GM18505 (cell line): ENCODE measurements at regions not wholly inside any gene's neighbourhood (a gene's known extent, or its start where the extent isn't known, plus 50 kb on each side); places are given as distances from the start of the nearest gene placed in this dataset.

Experiments used
- ATAC-seq: cut with Tn5 transposase; IDR thresholded peaks from one replicate; pipeline ENCODE4 v1.9.1; 2021; ENCODE audit not compliant: unreplicated experiment
- POLR2A ChIP-seq: IDR thresholded peaks from 4 replicates; pipeline ENCODE4 v1.6.1; 2011; ENCODE audit warnings: borderline replicate concordance; ENCODE audit not compliant: insufficient read depth, insufficient read length; ENCODE audit errors: extremely low read depth

DNA sequence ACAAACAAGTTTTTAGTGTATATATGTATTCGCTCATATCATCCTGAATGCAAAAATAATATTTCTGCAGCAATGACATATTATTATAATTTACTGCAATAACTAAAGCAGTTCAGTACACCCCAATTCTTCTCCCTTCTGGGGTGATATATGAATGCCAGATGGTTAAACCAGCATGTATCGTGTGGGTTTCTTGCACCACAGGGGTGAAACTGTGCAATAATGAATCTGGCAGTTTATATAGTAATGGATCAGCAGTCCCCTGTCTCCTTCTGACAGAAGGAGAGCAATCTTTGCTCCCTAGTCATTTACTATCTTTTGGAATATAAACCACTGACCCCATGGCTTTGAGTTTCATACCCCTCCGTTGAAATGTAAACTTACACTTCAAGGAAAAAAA, 228.6 kb upstream of the KLHL1 start:
- no peak for ATAC-seq
- TF ChIP-seq POLR2A, result no peak

DNA sequence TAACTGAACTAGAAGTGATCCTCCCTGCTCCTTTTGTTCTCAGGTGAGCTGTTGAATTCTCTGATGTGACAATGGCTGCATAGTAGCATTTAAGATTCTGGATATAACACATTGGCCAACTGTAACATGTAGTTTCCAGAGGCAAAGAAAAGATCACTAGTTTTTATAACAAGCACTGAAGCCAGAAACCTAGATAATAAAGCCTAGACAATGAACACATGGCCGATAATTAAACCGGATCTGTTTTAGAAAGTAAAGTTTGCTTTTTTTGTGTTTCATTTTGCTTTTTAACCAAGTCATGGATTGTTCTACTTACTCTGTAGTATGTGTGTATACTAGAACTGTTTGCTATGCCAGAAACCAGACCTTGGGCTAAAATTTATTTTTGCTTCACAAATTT, 225.5 kb upstream of the KLHL1 start:
- ATAC-seq, result no peak
- TF ChIP-seq POLR2A, result no peak

DNA sequence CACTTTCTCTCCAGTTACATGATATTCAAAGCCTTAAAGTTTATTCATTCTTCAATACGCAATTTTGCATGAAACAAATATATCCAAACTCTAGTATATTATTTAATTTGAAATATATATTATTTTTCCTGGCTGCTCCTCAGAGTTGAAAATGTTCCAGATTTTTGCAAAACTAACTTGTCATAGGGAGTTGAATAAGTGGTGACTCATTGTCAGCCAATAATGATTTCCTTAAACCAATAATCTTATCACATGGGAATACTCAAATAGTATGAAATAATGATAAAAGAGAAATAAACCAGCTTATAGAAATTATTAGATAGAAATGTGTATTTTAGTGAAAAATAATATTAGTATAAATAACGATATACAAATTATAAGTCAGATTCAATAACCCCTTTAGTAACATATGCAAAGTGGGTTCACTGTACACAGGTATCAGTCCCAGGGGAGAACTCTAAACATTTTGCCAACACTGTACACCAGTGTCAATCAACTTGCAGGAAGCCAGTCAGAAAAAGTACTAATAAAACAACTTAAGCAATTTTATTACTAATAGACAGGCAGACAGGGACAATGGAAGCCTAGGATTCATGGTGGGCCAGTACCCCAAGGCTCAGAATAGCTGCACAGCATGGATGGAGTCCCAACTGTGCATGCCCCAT, 222.6 kb upstream of the KLHL1 start:
- TF ChIP-seq POLR2A, result no peak
- no peak for ATAC-seq

- ATAC-seq, result no peak
- no peak for TF ChIP-seq POLR2A
These were observed 216.3 kb upstream of the KLHL1 start for GRCh38 chr13:70324519-70324918.

- no peak for ATAC-seq
- TF ChIP-seq POLR2A, result no peak
These were observed 202.9 kb upstream of the KLHL1 start for GRCh38 chr13:70311191-70311590.

GRCh38 chr13:70310396-70311119, 202.3 kb upstream of the KLHL1 start:
- TF ChIP-seq POLR2A, result no peak
- ATAC-seq, result no peak

DNA sequence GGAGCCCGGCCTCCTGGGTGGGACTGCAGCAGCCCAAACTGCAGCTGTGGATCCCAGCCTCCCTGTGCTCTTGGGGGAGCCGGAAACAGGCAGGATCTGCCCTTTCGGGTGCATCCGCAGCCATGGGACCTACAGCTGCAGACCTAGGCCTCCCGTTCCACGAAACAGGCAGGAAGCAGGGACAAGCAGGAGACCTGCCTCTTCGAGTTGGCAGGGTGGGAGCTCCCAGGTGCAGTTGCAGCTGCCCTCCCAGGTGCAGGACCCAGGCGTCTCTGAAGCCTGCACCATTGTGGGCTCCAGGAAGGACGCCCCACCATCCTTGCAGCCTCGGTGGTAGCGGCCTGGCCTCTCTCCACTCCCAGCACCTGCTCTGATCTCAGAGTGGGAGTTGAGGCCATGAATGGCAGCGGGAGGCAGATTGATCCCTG, 189.0 kb upstream of the KLHL1 start:
- no peak for ATAC-seq
- no peak for TF ChIP-seq POLR2A

DNA sequence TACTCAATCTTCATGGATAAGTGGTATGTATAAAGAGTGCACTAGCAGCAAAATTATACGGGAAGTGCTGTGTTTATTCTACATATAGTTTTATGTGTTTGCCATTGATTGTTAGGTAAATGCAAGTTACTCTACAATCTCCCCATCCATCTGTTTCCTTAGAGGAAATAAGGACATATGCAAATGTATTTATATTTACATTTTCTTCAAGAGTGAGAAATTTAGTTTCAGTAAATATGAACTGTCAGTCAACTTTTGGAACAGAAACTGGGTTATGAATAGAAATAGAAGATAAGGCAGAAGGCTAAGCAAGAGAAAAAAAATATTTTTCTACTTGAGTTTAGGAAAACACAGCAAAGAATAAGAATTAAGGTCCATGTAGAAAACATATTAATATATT, 176.1 kb upstream of the KLHL1 start:
- ATAC-seq, result no peak

DNA sequence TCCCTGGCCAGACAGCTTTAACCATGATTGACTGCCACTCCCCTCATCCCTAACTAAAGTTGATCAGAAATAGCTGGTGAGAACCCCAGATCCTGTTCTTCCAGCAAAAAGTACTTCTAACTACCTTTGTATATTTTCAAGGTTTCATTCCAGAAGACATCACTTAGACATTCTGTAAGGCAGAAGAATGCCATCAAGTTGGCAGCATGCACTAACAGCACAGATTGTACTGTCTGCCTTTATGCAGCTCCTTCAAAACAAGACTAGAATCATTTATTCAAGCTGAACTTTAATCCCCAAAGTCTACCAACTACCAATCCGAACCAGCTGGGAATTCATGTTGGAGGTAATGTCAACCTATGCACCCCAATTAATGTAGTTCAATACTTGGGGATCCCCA, 167.6 kb upstream of the KLHL1 start:
- TF ChIP-seq POLR2A, result no peak
- no peak for ATAC-seq

More for the DNA sequence above, 176.1 kb upstream of the KLHL1 start:
- no peak for TF ChIP-seq POLR2A

DNA sequence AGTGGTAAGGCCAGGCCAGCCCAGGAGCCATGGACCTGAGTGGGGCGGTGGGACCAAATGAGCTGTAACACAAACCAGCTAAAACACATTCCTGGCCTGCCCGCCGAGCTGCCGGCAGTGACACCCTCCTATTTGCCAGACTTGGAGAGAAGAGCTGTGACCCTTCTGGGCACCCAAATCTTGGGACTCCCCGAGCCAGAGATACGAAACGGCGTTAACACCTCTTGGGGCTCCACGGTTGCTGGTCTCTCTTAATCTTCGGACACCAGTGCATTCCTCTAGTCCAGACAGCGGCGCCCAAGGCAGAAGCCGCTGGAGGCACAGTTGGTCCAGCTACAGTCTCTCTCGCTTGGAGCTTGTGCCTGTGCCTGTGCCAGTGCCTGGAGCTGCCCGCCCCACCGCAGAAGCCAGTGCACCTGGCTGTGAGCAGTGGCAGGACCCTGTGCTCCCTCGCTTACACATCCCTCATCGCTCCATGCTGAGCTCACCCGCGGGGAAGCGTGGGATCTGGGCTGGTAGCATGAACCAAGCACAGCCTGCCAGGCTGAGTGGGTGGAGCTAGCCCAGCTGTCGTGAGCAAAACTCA, 147.2 kb upstream of the KLHL1 start:
- no peak for TF ChIP-seq POLR2A
- ATAC-seq, result no peak

- ATAC-seq, result no peak
- TF ChIP-seq POLR2A, result no peak
These were observed 145.6 kb upstream of the KLHL1 start for GRCh38 chr13:70253834-70254233.

DNA sequence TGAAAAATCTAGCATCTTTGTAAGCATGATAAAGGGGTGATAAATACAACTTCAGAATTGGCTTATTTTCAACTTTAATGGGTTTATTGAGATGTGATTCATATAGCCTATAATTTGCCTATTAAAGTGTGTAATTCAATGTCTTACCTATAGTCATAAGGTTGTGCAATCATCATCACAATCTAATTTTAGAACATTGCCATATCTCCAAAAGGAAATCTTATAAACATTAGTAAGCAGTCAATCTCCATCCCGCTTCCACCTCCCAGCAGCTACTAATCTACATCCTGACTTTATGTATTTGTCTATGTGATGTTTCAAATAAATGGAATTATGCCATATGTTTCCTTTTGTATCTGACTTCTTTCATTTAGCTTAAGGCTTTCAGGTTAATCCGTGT, 145.2 kb upstream of the KLHL1 start:
- no peak for TF ChIP-seq POLR2A
- ATAC-seq, result no peak

DNA sequence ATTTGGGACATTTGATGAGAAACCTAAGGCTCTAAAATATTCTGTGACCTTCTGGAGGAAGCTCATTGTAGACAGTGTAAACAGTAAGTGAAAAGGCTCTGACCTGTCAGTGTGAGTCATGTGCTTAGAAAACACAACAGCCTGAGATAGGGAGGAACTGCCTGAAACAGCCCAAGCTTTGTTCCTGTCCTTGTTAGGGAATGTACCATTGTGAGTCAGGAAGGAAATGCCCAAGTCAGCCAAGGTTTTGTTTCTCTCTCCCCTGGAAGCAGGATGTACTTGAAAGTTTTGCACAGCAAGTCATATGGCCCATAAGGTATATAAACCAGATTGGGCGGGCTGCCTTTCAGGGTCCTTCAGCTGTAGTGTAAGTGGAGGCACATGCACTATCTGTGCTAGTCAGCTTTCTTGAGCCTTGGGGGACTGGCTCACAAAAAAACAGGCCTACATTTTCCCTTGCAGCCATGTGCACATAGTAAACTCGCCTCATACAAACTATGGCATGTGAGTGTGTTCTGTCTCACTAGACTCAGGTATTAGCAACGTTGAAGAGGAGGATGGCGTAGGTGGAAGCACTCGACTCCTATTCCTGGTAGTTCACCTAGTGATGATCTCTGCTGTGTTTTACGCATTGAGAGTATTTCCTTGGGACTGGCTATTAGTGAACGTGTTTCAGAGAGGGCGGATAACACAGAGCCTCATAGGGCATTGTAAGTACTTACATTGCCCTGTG, 141.2 kb upstream of the KLHL1 start:
- TF ChIP-seq POLR2A, result no peak
- ATAC-seq, result no peak

GRCh38 chr13:70237131-70237530, 128.9 kb upstream of the KLHL1 start:
- TF ChIP-seq POLR2A, result no peak
- ATAC-seq, result no peak

DNA sequence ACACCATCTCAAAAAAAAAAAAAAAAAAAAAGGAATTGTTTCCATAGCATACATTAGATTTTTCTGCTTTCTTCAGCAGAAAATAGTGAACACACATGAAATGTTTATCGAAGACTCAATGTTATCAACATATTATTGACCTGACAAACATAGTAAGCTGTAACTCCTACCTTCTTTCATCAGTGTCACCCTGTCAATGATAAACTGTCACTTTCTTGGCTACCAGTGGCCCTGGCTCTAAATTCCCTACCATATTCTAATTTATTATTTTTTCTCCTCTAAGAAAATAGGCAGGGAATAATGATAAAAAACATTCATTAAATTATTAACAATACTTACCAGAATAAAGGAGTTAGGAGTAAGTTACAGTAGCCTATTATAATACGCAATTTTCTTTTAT, 127.3 kb upstream of the KLHL1 start:
- no peak for ATAC-seq
- no peak for TF ChIP-seq POLR2A
